Fibroblast of the aortic adventitia (primary cell): ENCODE measurements at regions not wholly inside any gene's neighbourhood (a gene's known extent, or its start where the extent isn't known, plus 50 kb on each side); places are given as distances from the start of the nearest gene placed in this dataset.
"Not testable (repeated sequence)": the region's sequence is repeated elsewhere in the genome, so short reads cannot be mapped to it uniquely, and the experiment has no call there.

Experiments
- DNase-seq: peaks from one replicate; pipeline ENCODE4 v3.0.0-alpha.2; 2010; ENCODE audit warnings: low read depth
- H3K4me3 ChIP-seq: 2 replicates; pipeline ENCODE4 v1.5.1; 2011; ENCODE audit warnings: low read depth, mild to moderate bottlenecking, control low read depth, low read length, moderate library complexity
- TF ChIP-seq, protein P1 (sequence below): IDR thresholded peaks from 2 replicates; pipeline ENCODE4 v1.5.1; 2011; ENCODE audit warnings: mild to moderate bottlenecking, low read length, control low read depth, inconsistent platforms; ENCODE audit not compliant: insufficient read depth

DNA sequence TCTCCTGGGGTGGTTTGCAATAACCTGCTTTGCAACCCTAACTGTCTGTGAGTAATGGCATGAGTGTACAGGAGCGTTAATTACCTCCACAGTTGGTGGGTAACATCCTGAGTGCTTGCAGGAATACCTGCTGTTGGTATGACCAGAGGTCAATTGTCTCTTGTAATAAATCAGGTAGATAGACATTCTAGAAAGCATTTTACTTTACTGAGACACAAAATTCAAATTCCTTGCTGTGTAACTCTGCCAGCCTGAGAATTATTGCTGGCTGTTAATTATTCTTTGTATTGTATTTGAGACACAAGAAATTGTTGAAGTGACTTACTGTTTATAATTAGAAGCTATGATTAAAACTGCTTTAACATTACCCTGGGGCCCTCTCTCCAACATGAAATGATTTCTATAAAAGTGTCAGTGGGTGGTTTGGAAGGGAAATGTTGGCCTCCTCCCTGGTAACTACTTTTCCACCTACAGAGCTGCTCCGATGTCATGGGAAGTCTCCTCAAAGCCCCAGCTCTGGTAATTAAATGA is 150.8 kb upstream of the ADCY2 start:
- no peak for DNase-seq
- no peak overlapping the region for H3K4me3 ChIP-seq
- TF ChIP-seq, protein P1, sequence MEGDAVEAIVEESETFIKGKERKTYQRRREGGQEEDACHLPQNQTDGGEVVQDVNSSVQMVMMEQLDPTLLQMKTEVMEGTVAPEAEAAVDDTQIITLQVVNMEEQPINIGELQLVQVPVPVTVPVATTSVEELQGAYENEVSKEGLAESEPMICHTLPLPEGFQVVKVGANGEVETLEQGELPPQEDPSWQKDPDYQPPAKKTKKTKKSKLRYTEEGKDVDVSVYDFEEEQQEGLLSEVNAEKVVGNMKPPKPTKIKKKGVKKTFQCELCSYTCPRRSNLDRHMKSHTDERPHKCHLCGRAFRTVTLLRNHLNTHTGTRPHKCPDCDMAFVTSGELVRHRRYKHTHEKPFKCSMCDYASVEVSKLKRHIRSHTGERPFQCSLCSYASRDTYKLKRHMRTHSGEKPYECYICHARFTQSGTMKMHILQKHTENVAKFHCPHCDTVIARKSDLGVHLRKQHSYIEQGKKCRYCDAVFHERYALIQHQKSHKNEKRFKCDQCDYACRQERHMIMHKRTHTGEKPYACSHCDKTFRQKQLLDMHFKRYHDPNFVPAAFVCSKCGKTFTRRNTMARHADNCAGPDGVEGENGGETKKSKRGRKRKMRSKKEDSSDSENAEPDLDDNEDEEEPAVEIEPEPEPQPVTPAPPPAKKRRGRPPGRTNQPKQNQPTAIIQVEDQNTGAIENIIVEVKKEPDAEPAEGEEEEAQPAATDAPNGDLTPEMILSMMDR: no peak

DNA sequence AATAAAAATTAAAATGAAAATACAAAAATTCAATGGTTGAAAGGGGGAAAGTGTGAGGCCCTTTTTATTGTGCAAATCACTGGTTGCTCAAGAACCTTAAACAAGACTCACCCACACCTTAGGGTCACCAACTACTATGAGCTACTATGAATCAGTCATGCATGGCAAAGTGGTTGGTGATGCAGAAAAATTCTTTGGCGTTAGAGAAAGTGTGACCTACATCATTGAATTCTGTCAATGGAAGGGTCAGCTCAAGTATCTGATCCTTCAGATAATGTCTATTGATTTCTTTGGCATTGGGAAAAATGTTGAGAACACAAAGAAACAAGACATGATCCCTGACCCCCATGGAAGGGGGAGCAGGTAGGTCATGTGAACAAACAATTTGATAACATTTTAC is 149.7 kb upstream of the ADCY2 start:
- no peak overlapping the region for H3K4me3 ChIP-seq
- no peak for DNase-seq
- TF ChIP-seq, protein P1: no peak

DNA sequence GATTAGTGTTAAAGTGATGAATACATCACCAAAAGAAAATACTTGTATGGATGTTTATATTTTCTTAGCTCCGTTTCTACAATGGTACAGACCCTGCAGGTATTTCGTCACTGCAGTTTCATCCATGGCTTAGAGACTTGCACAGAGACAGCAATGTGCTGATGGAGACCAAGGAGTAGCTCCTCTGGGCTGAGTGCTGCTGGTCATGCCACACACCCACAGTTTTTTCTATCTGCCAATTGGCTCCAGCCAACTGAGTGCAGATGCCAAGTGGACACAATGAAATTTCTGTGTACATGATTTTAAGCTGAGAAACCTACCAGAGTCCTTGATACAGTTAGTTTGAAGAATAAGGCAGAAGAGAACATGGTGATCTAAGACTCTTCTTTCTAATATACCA is 145.9 kb upstream of the ADCY2 start:
- no peak for DNase-seq
- TF ChIP-seq, protein P1: no peak
- no peak overlapping the region for H3K4me3 ChIP-seq

DNA sequence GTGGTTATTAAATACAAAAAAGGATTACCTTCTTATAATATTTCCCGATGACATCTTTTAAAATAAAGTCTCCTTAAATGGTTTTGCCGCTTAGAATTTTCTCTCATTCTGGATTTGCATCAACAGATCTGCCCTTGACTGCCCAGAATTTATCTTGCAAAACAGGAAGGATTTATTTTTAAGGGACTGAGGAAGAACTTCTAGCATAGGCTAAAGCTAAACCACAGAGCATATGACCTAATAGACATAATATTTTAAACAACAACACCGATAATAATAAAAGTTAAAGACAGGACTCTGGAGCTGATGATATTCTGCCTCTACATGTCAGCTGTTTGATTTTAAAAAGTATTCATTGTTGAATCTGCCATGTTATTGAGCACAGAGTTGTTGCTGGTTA is 145.3 kb upstream of the ADCY2 start:
- DNase-seq: no peak
- no peak overlapping the region for H3K4me3 ChIP-seq
- TF ChIP-seq, protein P1: no peak

DNA sequence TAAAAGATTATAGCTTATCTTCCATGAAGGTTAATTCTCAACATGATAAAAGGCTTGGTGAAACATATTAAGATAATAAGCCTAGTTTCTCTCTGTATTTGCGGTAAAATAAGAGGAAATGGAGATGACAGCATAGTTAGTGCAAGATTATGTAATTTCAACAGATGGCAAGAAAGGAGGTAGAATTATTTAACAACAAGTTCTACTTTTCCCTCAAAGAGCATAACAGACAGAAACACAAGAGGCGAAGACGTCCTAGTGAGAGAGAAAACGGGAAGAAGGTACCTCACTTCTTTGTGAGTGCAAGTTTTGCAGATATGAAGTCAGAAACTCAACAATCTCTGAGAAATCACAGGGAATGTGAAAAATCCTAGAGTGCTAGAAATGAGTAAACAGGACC is 144.8 kb upstream of the ADCY2 start:
- TF ChIP-seq, protein P1: no peak
- H3K4me3 ChIP-seq: no peak overlapping the region
- DNase-seq: no peak

DNA sequence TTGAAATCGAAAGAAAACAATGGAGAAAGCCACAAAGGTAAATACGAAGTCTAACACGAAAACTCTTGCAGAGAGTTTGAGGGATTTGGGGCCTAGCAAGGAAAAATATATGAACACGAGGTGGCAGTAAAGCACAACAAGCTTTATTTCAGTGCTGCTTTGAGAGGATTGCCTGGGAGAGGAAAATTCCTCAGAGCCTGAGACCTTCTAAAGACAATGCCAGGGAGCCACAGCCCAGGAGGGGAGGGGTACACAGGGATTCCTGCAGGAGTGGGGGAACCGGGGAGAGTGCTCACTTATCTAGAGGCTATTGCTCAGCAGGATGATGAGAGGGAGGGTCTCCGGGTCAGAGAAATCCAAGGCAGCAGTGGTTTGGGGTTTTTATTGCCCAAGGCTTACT is 134.9 kb upstream of the ADCY2 start:
- DNase-seq: peak; percentile 72
- TF ChIP-seq, protein P1: peak; percentile 67

DNA sequence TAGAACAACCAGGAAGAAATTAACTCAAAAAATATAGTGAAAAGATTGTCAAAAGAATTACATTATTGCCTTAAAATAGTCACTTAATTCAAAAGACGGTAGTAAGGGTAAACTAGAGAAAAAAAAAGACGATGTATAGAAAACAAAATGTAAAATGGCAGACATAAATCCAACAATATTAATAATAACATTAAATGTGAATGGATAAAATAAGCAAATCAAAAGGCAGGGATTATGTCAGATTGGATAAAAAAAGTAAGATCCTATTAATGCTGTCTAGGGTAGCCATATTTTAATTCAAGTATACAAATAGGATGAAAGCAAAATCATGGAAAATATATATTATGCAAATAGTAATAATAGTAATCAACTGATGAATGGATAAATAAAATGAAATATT is 134.0 kb upstream of the ADCY2 start:
- TF ChIP-seq, protein P1: no peak
- DNase-seq: no peak
- no peak overlapping the region for H3K4me3 ChIP-seq

More for the DNA sequence above, 134.9 kb upstream of the ADCY2 start:
- no peak overlapping the region for H3K4me3 ChIP-seq

DNA sequence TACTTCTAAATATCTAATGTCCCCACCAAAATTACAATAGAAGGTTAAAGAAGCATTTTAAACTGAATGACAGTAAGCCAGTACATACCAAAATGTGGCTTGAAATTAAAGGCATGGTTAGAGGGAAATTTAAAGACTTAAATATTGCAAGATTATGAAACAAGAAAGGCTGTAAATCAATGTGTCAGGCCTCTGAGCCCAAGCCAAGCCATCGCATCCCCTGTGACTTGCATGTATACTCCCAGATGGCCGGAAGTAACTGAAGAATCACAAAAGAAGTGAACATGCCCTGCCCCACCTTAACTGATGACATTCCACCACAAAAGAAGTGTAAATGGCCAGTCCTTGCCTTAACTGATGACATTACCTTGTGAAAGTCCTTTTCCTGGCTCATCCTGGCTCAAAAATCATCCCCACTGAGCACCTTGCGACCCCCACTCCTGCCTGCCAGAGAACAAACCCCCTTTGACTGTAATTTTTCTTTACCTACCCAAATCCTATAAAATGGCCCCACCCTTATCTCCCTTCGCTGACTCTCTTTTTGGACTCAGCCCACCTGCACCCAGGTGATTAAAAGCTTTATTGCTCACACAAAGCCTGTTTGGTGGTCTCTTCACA is 132.4 kb upstream of the ADCY2 start:
- H3K4me3 ChIP-seq, DNase-seq: not testable (repeated sequence)

DNA sequence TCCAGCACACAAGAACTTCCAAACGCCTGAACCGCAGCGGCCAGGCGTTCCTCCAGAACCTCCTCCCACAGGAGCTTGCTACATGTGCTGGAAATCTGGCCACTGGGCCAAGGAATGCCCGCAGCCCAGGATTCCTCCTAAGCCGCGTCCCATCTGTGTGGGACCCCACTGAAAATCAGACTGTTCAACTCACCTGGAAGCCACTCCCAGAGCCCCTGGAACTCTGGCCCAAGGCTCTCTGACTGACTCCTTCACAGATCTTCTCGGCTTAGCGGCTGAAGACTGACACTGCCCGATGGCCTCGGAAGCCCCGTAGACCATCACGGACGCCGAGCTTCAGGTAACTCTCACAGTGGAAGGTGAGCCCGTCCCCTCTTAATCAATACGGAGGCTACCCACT is 130.2 kb upstream of the ADCY2 start:
- H3K4me3 ChIP-seq, DNase-seq: not testable (repeated sequence)

DNA sequence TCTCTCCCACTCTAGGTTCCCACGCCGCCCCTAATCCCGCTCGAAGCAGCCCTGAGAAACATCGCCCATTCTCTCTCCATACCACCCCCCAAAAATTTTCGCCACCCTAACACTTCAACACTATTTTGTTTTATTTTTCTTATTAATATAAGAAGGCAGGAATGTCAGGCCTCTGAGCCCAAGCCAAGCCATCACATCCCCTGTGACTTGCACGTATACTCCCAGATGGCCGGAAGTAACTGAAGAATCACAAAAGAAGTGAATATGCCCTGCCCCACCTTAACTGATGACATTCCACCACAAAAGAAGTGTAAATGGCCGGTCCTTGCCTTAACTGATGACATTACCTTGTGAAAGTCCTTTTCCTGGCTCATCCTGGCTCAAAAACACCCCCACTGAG is 127.2 kb upstream of the ADCY2 start:
- not testable (repeated sequence) for DNase-seq, H3K4me3 ChIP-seq
